Stimulated activated naive CD8-positive, alpha-beta T cell treated with anti-CD3 and anti-CD28 coated beads, Interleukin-15, amount 100 ng/mL, for 72 hours (primary cell): ENCODE measurements at regions not wholly inside any gene's neighbourhood (a gene's known extent, or its start where the extent isn't known, plus 50 kb on each side); places are given as distances from the start of the nearest gene placed in this dataset.

Experiments used
- ATAC-seq: fragments of 150-1000 bp; cut with Tn5 transposase; 2 replicates; pipeline ENCODE4 v1.10.0; 2021; ENCODE audit warnings: mild to moderate bottlenecking, moderate library complexity
- DNase-seq, 2 donors: peaks; one replicate each; pipeline ENCODE4 v3.0.0; 2021 to 2022
- H3K27ac Mint-ChIP-seq, 2 donors: one replicate each; pipeline ENCODE4 v1.8.0; 2022; ENCODE audit warnings: mild to moderate bottlenecking in 2 of 2, mixed read lengths in 2 of 2, moderate library complexity in 2 of 2
- H3K27me3 Mint-ChIP-seq: one replicate; pipeline ENCODE4 v1.8.0; 2022; ENCODE audit warnings: mixed read lengths
- H3K4me1 Mint-ChIP-seq: one replicate; pipeline ENCODE4 v1.8.0; 2022; ENCODE audit warnings: mild to moderate bottlenecking, mixed read lengths
- H3K4me3 Mint-ChIP-seq, 2 donors: one replicate each; pipeline ENCODE4 v1.8.0; 2022; ENCODE audit warnings: mild to moderate bottlenecking in 2 of 2, mixed read lengths in 2 of 2, moderate library complexity in 1 of 2
- H3K9me3 Mint-ChIP-seq, 2 donors: one replicate each; pipeline ENCODE4 v1.8.0; 2022; ENCODE audit warnings: mixed read lengths in 2 of 2

DNA sequence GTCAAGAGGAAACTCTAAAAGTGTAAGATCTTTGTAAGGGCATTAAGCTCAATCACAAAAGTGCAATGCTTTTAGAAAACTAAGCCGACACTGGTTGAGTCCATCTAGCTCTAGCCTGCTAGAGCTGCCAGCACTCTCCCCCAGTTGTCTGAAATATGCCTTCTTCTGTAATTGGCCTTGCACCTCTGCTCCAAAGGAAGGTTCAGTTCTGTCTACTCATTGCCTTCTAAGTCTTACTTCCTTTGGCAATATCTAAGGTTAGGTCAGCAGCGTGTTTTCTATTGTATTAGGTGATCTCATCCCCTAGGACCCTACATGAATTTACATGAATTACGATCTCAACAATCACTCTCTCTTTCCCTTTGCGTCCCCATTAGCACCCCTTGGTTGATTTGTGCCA lies 378.6 kb downstream of the CBLN4 start:
- Mint-ChIP-seq H3K27ac (no peak overlapping the region), H3K27me3 (no peaks in the 10 kb centered on the region), H3K4me1 (no peaks in the 10 kb centered on the region), H3K9me3 (peaks cover 0 to 3% of the 10 kb centered on the region in 2 donors), H3K4me3 (no peak overlapping the region)
- DNase-seq (no peak), ATAC-seq (no peak)

DNA sequence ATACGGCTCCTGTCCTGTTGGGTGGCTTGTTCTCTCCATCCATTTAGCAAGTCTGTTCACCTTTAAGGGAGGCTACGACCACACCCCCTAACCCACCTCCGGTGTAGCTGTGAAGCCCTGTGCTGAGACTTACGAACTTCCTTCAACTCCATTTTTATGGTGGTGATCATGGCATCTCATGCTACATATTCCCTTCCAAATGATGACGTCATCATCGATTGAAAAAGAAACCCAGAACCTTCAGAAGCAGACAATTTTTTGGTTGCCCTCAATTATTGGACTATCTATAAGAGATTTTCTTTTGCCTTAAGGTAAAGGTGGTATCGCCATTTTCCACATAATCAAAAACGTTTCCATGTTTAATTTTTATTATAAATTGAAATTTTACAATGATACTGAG lies 389.0 kb downstream of the CBLN4 start:
- H3K4me3 Mint-ChIP-seq = no peak overlapping the region
- H3K4me1 Mint-ChIP-seq = no peaks in the 10 kb centered on the region
- H3K9me3 Mint-ChIP-seq = peaks cover 0 to 4% of the 10 kb centered on the region in 2 donors
- no peak for ATAC-seq
- H3K27me3 Mint-ChIP-seq = no peaks in the 10 kb centered on the region
- no peak for DNase-seq
- no peak overlapping the region for H3K27ac Mint-ChIP-seq

DNA sequence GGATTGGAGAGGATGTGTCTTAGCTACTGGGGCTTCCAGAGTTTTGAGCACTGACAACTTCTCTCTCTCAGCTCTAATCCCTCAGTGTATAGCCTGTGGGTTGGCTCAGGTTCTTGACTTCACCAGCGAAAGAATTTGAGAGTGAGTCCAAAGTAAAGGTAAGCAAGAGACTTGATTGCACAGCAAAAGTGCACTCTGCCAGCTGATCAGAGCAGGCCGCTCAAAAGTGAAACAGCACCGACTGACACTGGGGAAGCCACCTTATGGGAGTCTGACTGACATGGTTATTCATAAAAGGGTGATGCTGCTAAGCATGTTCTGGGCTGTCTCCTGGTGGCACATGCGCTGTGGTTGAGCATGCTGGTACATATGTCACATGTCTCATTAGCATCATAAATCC lies 389.5 kb downstream of the CBLN4 start:
- Mint-ChIP-seq H3K4me1 (no peaks in the 10 kb centered on the region), H3K4me3 (no peak overlapping the region), H3K27me3 (no peaks in the 10 kb centered on the region), H3K9me3 (peaks cover 0 to 7% of the 10 kb centered on the region in 2 donors), H3K27ac (no peak overlapping the region)
- DNase-seq (no peak), ATAC-seq (no peak)

DNA sequence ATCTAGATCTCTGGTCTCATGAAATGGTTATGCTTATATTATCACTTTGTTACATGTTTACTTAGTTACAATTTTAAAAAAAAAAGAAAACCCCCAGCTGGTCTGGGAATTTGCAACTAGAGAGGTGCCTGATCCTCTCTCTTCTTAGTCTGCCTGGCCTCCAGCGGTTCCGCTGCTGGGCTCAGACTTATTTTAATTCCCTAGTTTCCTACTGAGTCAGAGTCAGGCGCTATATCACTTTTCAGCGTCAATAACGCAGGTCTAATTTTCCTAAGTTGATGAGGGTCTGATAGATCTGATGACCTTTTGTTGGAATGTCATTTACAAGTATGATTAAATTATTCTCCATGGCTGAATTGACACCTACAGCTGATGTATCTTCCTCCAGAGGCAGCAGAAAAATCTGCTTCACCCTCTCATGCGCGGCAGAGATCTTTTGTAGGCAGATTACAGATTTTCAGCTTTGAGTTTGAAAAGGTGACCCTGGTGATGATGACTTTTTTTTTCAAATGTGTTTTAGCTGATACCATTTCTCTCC lies 391.0 kb downstream of the CBLN4 start:
- Mint-ChIP-seq H3K4me3 (no peak overlapping the region), H3K27me3 (no peaks in the 10 kb centered on the region), H3K4me1 (no peaks in the 10 kb centered on the region), H3K27ac (no peak overlapping the region), H3K9me3 (peaks cover 0 to 7% of the 10 kb centered on the region in 2 donors)
- no peak for DNase-seq
- ATAC-seq = no peak

DNA sequence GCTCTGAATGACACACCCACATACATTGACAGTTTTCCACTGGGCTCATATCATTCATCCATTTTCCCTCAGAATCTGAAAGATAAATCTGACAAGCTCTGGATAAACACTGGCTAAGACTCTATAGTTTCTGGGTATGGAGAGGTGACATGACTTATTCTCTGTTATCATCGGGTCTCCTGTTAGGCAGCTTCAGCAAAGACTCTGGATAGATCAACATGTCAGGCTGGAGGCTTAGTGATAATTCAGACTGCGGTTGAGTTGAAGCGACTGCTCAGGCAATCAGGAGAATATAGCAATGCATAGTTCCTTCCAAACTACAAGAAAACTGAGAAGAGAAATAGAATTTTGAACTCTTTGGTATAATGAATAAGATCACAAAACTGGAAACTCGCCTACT lies 394.6 kb downstream of the CBLN4 start:
- Mint-ChIP-seq H3K4me1 (no peaks in the 10 kb centered on the region), H3K4me3 (no peak overlapping the region), H3K27me3 (no peaks in the 10 kb centered on the region), H3K27ac (no peak overlapping the region), H3K9me3 (peaks cover 0 to 7% of the 10 kb centered on the region in 2 donors)
- DNase-seq (no peak), ATAC-seq (no peak)

DNA sequence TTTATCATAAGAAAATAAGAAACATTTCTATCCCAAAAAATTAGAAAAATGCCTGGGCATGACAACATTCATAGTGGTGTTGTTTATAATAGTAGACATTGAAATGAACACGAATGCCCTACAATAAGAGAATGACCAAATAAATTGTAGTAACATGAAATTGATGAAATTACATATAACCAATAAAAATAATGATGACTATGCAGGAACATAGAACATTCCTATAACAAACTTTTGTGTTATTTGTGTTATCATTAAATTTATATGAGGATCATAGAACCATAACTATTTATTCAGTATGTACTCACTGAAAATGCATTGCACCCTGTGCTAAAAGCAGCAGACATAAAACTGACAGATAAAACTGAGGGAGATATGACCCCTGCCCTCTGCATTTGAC lies 399.7 kb downstream of the CBLN4 start:
- Mint-ChIP-seq H3K4me3 (no peak overlapping the region), H3K4me1 (no peaks in the 10 kb centered on the region), H3K27me3 (no peaks in the 10 kb centered on the region), H3K27ac (no peak overlapping the region), H3K9me3 (no peaks in the 10 kb centered on the region)
- no peak for DNase-seq
- ATAC-seq = no peak

DNA sequence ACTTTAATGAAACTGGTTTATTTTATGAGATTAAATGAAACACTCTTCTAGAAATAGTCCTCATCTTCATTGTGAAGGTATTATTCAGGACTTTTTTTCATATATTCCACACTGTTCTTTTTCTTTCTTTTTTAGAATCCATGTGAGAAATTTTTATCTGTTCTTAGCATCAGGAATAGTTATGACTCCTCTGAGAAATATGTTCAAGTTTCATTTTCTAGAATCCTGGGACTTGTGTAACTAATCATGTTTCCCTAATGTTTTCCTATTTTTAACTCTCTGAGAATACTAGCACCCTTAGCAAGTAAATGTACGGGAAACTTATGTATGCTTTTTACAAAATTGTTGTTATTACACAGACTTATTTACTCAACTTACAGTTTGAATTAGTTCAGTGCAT lies 407.8 kb downstream of the CBLN4 start:
- no peak overlapping the region for H3K27ac Mint-ChIP-seq
- DNase-seq (no peak), ATAC-seq (no peak)
- H3K4me1 Mint-ChIP-seq = no peaks in the 10 kb centered on the region
- H3K9me3 Mint-ChIP-seq = no peaks in the 10 kb centered on the region
- no peaks in the 10 kb centered on the region for H3K27me3 Mint-ChIP-seq
- no peak overlapping the region for H3K4me3 Mint-ChIP-seq

DNA sequence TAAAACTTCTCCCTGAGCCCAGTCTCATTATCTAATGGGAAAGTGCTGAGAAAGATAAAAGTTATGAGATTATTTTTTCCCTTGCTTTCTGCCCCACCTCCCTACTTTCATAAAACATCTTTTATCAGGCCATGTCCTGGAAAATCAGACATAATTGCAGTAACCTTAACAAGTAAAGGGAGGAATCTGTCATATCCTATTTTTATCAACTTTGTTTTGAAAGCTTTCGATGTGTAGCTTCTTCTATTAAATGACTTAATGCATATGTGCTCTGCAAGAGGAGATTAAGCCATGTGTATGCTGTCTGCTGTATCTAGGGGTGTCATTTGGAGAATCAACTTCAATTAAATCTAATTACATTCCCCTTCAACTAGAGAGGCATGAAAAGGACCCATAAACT lies 408.9 kb downstream of the CBLN4 start:
- Mint-ChIP-seq H3K27me3 (no peaks in the 10 kb centered on the region), H3K4me3 (no peak overlapping the region), H3K27ac (no peak overlapping the region), H3K9me3 (no peaks in the 10 kb centered on the region), H3K4me1 (no peaks in the 10 kb centered on the region)
- ATAC-seq (no peak), DNase-seq (no peak)

DNA sequence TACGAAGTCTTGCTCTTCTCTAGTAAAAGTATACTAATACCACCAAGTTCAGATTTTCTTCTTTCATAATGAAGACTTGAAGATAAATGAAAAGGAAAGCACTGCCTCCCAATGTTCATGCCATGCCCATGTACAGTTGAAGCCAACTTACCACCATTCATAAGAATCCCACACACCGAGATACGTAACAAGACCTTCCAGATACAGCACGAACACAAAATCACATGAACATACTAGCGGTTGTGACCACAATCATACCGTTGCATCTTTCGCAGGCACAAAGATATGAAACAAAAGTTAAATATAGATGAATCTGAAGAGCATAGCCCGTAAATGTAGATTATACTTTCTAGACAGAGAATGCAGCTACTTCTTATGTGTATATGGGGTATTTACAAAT lies 412.5 kb downstream of the CBLN4 start:
- no peak for ATAC-seq

DNA sequence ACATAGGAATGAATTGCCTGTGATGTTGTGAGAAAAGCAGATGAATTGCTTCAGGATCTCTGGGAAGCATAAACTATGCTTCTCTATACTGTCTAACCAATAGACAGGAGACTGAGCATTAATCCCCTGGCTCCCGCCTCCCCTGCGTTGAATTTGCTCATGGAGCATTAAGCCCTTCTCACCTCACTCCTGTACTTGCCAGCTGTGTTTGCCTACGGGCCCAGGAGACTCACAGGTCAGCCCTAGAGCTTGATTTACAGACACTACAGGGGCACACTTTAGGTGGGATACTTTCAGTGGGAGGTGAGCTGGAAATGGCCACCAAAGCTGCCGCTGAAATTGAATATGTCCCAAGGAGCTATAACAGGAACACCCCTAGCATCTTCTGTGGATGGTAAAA lies 418.7 kb downstream of the CBLN4 start:
- Mint-ChIP-seq H3K9me3 (peaks cover 0 to 5% of the 10 kb centered on the region in 2 donors), H3K27me3 (no peaks in the 10 kb centered on the region), H3K4me3 (no peak overlapping the region), H3K27ac (no peak overlapping the region), H3K4me1 (no peaks in the 10 kb centered on the region)
- ATAC-seq = no peak
- DNase-seq = no peak

More for the DNA sequence above, 412.5 kb downstream of the CBLN4 start:
- Mint-ChIP-seq H3K27me3 (no peaks in the 10 kb centered on the region), H3K9me3 (peaks cover 0 to 5% of the 10 kb centered on the region in 2 donors), H3K4me3 (no peak overlapping the region), H3K27ac (no peak overlapping the region), H3K4me1 (no peaks in the 10 kb centered on the region)
- DNase-seq = no peak

DNA sequence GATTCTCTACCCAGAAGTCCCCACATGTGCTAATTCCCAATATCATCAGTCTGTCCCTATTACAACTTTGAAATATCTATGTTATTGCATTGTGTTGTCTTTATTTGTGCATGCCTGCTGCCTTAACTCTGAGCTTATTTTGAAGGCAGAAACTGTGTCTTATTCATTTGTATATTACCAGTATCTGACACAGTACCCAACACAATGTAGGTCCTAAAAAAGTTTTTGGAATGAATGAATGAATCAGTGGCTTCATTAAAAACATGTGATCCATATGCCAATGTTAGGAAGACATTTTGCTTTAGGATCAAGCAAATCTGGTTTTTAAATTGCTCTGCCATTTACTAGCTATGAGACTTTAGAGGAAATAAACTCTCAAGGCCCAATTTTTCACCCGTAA lies 420.4 kb downstream of the CBLN4 start:
- ATAC-seq (no peak), DNase-seq (no peak)
- no peaks in the 10 kb centered on the region for H3K4me1 Mint-ChIP-seq
- no peaks in the 10 kb centered on the region for H3K27me3 Mint-ChIP-seq
- H3K4me3 Mint-ChIP-seq = no peak overlapping the region
- no peak overlapping the region for H3K27ac Mint-ChIP-seq
- H3K9me3 Mint-ChIP-seq = no peaks in the 10 kb centered on the region

DNA sequence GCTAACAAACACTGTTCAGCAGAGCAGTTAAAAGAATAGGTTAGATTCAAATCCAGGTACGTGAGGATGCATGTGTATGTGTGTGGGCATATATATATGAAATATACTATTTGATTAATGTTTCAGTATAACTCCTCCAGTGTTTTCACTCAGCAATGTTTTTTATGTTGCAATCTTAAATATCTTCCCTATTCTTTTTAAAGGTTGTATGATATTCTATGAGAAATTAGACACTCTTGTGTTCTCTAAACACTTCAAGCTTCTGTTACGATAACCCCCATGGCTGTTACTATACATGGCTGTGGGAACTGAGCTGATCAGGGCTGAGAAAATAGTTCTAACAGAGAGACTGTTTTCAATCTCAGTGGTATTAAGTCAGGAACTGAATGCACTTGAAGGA lies 421.0 kb downstream of the CBLN4 start:
- DNase-seq (no peak), ATAC-seq (no peak)
- Mint-ChIP-seq H3K4me3 (no peak overlapping the region), H3K27me3 (no peaks in the 10 kb centered on the region), H3K4me1 (no peaks in the 10 kb centered on the region), H3K9me3 (no peaks in the 10 kb centered on the region), H3K27ac (no peak overlapping the region)

DNA sequence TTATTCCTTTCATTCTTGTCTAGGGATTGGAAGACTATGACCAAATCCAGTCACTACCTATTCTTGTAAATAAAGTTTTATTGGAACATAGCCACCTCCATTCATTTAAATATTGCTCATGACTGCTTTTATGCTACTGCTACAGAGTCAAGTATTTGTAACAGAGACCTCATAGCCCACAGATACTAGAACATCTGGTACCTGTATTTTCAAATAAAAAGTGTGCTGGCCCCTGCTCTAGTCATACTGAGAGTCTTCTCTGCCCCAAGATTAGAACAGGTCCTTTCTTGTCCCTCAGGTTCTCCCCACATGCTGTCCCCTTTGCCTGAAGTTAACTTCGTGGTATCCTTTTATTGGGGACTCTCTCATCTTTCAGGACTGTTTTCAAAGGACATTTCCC lies 422.3 kb downstream of the CBLN4 start:
- H3K27me3 Mint-ChIP-seq = no peaks in the 10 kb centered on the region
- no peak for DNase-seq
- no peak overlapping the region for H3K27ac Mint-ChIP-seq
- ATAC-seq = no peak
- no peak overlapping the region for H3K4me3 Mint-ChIP-seq
- H3K4me1 Mint-ChIP-seq = no peaks in the 10 kb centered on the region
- H3K9me3 Mint-ChIP-seq = no peaks in the 10 kb centered on the region

DNA sequence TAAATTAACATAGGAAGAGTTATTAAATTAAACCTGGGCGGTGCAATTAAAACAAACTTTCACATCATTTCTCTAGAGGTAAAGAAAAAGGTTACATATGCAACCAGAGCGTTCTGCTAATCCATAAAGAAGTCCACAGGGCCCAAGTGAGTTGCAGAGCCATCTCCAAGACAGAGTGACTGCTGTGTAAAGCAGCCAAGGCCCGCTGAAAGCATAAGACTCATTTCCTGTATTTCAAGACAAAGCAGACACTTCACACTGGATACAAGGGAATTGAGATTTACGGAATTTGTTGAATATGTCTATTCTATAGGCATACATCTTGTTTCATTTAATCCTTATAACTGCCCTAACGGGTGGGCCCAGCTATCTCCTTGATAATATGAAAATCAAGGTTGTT lies 422.8 kb downstream of the CBLN4 start:
- H3K9me3 Mint-ChIP-seq = no peaks in the 10 kb centered on the region
- H3K4me3 Mint-ChIP-seq = no peak overlapping the region
- no peaks in the 10 kb centered on the region for H3K4me1 Mint-ChIP-seq
- no peak for ATAC-seq
- no peak overlapping the region for H3K27ac Mint-ChIP-seq
- H3K27me3 Mint-ChIP-seq = no peaks in the 10 kb centered on the region
- DNase-seq = no peak

DNA sequence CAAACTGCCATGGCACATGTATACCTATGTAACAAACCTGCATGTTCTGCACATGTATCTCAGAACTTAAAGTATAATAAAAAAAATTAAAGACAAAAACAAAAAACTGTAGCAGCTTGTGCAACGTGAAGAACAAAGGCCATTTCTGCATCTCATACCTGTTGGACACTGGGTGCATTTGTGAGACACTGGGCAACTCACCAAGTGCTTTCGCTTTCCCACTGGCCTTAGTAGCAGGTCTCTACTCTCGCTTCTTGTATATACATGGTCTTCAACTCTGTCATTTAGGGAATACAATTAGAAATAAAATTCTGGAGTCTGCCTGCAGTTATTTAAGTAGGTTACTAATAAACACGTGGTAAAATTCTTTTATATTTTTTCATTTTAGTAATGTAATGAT lies 423.8 kb downstream of the CBLN4 start:
- H3K4me1 Mint-ChIP-seq = no peaks in the 10 kb centered on the region
- ATAC-seq (no peak), DNase-seq (no peak)
- no peaks in the 10 kb centered on the region for H3K27me3 Mint-ChIP-seq
- H3K27ac Mint-ChIP-seq = no peak overlapping the region
- H3K4me3 Mint-ChIP-seq = no peak overlapping the region
- no peaks in the 10 kb centered on the region for H3K9me3 Mint-ChIP-seq

DNA sequence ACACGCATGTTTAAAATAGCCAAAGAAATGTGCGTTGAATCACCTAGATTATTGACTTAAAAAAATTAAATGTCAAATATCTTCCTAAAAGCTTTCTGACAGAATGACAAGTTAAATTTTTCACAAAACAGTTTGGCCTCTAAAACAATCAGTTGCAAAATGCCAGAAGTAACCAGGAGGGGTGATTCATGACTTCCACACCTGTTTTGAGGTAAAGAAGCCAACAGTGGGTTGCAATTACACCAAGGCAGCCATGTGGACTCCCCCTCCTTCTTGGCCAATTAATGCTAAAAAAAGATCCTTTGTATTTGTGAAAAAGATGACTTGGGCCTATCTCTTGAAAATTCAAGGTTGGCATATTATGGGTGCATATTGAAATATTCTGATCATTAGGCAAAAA lies 424.8 kb downstream of the CBLN4 start:
- Mint-ChIP-seq H3K27me3 (no peaks in the 10 kb centered on the region), H3K4me1 (no peaks in the 10 kb centered on the region), H3K4me3 (no peak overlapping the region), H3K27ac (no peak overlapping the region), H3K9me3 (no peaks in the 10 kb centered on the region)
- ATAC-seq = no peak
- no peak for DNase-seq

DNA sequence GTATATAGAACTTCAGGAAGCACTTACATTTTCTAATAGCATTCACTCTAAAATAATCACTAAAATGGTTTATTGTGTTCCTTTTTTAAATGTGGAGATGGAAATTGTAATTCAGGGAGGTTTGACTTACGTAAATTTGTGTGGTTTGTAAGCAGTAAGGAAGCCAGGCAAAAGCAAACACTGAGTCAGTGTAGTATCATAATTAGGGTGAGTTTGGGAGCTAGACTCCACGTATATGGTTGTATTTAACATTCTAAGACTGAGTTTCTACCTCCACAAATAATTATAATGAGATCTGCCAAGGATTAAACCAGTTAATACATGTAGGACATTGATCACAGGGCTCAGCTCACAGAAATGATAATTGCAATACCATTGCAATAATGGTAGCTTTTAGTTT lies 425.5 kb downstream of the CBLN4 start:
- no peaks in the 10 kb centered on the region for H3K9me3 Mint-ChIP-seq
- H3K4me3 Mint-ChIP-seq = no peak overlapping the region
- H3K27me3 Mint-ChIP-seq = no peaks in the 10 kb centered on the region
- no peak overlapping the region for H3K27ac Mint-ChIP-seq
- H3K4me1 Mint-ChIP-seq = no peaks in the 10 kb centered on the region
- no peak for ATAC-seq
- DNase-seq = no peak
